ENCODE measurements at regions not wholly inside any gene's neighbourhood (a gene's known extent, or its start where the extent isn't known, plus 50 kb on each side); places are given as distances from the start of the nearest gene placed in this dataset.

GRCh38 chr7:94307399-94308048, 87.2 kb upstream of the COL1A2 start:
- no peaks in the 10 kb centered on the region for H3K9me3 ChIP-seq (ENCODE audit: low read length)
- H3K4me2 ChIP-seq (ENCODE audit: low read length), result no peak overlapping the region
- H3K4me3 ChIP-seq (ENCODE audit: low read depth, low read length, poor library complexity, severe bottlenecking), result no peak overlapping the region
- ChIA-PET POLR2A (interaction anchor here (0.6 kb wide), 2 partner anchors 9 to 305 kb away, joined by 3 read pairs; no protein-coding TSS in a partner anchor), CTCF (ENCODE audit: unreplicated experiment) (no interaction called here)
- DNase-seq (ENCODE audit: low spot score), result no peak
- H3K9me2 ChIP-seq (ENCODE audit: insufficient read depth, low read length), result no peaks in the 10 kb centered on the region
- intact Hi-C loops (cut with micrococcal nuclease; ENCODE audit: unreplicated experiment), result no loop called here
- H4K20me1 ChIP-seq (ENCODE audit: insufficient read depth, low read length), result no peaks in the 10 kb centered on the region
- H3K27ac ChIP-seq (ENCODE audit: low read depth, low read length, poor library complexity, severe bottlenecking), result no peak overlapping the region
- no peaks in the 10 kb centered on the region for H3K4me1 ChIP-seq (ENCODE audit: insufficient read depth, low read length, poor library complexity, severe bottlenecking)
- no peak for TF ChIP-seq EZH2phosphoT487 (IDR thresholded peaks at IDR 0.05; ENCODE audit: borderline replicate concordance, low read depth, low read length)
- TF ChIP-seq, protein P1, sequence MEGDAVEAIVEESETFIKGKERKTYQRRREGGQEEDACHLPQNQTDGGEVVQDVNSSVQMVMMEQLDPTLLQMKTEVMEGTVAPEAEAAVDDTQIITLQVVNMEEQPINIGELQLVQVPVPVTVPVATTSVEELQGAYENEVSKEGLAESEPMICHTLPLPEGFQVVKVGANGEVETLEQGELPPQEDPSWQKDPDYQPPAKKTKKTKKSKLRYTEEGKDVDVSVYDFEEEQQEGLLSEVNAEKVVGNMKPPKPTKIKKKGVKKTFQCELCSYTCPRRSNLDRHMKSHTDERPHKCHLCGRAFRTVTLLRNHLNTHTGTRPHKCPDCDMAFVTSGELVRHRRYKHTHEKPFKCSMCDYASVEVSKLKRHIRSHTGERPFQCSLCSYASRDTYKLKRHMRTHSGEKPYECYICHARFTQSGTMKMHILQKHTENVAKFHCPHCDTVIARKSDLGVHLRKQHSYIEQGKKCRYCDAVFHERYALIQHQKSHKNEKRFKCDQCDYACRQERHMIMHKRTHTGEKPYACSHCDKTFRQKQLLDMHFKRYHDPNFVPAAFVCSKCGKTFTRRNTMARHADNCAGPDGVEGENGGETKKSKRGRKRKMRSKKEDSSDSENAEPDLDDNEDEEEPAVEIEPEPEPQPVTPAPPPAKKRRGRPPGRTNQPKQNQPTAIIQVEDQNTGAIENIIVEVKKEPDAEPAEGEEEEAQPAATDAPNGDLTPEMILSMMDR (conservative IDR thresholded peaks at IDR 0.05; ENCODE audit: low read length), result no peak
- H2AFZ ChIP-seq (ENCODE audit: low read length), result no peak overlapping the region
- BruUV-seq (replicated peaks), result no TSS peak
- H3K36me3 ChIP-seq (ENCODE audit: insufficient read depth, low read length), result no peaks in the 10 kb centered on the region
- H3K79me2 ChIP-seq (ENCODE audit: insufficient read depth, low read depth, low read length), result no peaks in the 10 kb centered on the region

- H3K79me2 ChIP-seq (ENCODE audit: insufficient read depth, low read depth, low read length), result no peaks in the 10 kb centered on the region
- BruUV-seq (replicated peaks), result no TSS peak
- H3K4me2 ChIP-seq (ENCODE audit: low read length), result no peak overlapping the region
- H3K4me3 ChIP-seq (ENCODE audit: low read depth, low read length, poor library complexity, severe bottlenecking), result no peak overlapping the region
- no peaks in the 10 kb centered on the region for H3K9me3 ChIP-seq (ENCODE audit: low read length)
- no peaks in the 10 kb centered on the region for H4K20me1 ChIP-seq (ENCODE audit: insufficient read depth, low read length)
- no peaks in the 10 kb centered on the region for H3K4me1 ChIP-seq (ENCODE audit: insufficient read depth, low read length, poor library complexity, severe bottlenecking)
- ChIA-PET CTCF (ENCODE audit: unreplicated experiment) (no interaction called here), POLR2A (no interaction called here)
- no peaks in the 10 kb centered on the region for H3K36me3 ChIP-seq (ENCODE audit: insufficient read depth, low read length)
- intact Hi-C loops (cut with micrococcal nuclease; ENCODE audit: unreplicated experiment), result no loop called here
- DNase-seq (ENCODE audit: low spot score), result no peak
- TF ChIP-seq, protein P1 (conservative IDR thresholded peaks at IDR 0.05; ENCODE audit: low read length), result no peak
- no peak for TF ChIP-seq EZH2phosphoT487 (IDR thresholded peaks at IDR 0.05; ENCODE audit: borderline replicate concordance, low read depth, low read length)
- no peak overlapping the region for H2AFZ ChIP-seq (ENCODE audit: low read length)
- H3K27ac ChIP-seq (ENCODE audit: low read depth, low read length, poor library complexity, severe bottlenecking), result no peak overlapping the region
- no peaks in the 10 kb centered on the region for H3K9me2 ChIP-seq (ENCODE audit: insufficient read depth, low read length)
Observed at GRCh38 chr7:94311515-94311914, 83.2 kb upstream of the COL1A2 start.

DNA sequence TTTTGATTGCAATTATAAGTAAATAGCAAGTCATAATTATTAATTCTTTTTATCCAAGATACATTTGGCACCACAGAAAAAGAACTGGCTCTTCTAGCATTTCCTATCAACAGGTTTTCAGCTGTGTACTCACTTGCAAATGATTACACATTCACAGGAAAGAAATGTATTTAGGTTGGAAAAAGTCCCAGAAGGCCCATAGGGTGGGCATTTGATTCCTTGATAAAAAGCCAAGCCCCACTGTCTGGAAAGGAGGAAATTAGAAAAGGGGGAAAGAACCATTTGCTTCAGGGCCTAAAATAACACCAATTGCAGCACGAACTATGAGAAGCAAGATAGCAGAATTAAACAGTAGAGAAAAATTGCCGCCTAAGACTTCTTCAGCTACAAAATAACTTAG, 80.8 kb upstream of the COL1A2 start:
- TF ChIP-seq, protein P1 (conservative IDR thresholded peaks at IDR 0.05; ENCODE audit: low read length), result no peak
- no peak for TF ChIP-seq EZH2phosphoT487 (IDR thresholded peaks at IDR 0.05; ENCODE audit: borderline replicate concordance, low read depth, low read length)
- no peak for DNase-seq (ENCODE audit: low spot score)
- CTCF ChIA-PET (ENCODE audit: unreplicated experiment), result no interaction called here
- H3K36me3 ChIP-seq (ENCODE audit: insufficient read depth, low read length), result no peaks in the 10 kb centered on the region
- H3K4me2 ChIP-seq (ENCODE audit: low read length), result no peak overlapping the region
- no peaks in the 10 kb centered on the region for H4K20me1 ChIP-seq (ENCODE audit: insufficient read depth, low read length)
- no peaks in the 10 kb centered on the region for H3K79me2 ChIP-seq (ENCODE audit: insufficient read depth, low read depth, low read length)
- intact Hi-C loops (cut with micrococcal nuclease; ENCODE audit: unreplicated experiment), result no loop called here
- H3K27ac ChIP-seq (ENCODE audit: low read depth, low read length, poor library complexity, severe bottlenecking), result no peak overlapping the region
- H3K9me2 ChIP-seq (ENCODE audit: insufficient read depth, low read length), result no peaks in the 10 kb centered on the region
- H2AFZ ChIP-seq (ENCODE audit: low read length), result no peak overlapping the region
- POLR2A ChIA-PET, result no interaction called here
- no peak overlapping the region for H3K4me3 ChIP-seq (ENCODE audit: low read depth, low read length, poor library complexity, severe bottlenecking)
- no peaks in the 10 kb centered on the region for H3K9me3 ChIP-seq (ENCODE audit: low read length)
- BruUV-seq (replicated peaks), result no TSS peak
- H3K4me1 ChIP-seq (ENCODE audit: insufficient read depth, low read length, poor library complexity, severe bottlenecking), result no peaks in the 10 kb centered on the region

Data from OCI-LY7 (cell line).